ENCODE measurements at regions not wholly inside any gene's neighbourhood (a gene's known extent, or its start where the extent isn't known, plus 50 kb on each side); places are given as distances from the start of the nearest gene placed in this dataset.

- H3K9ac ChIP-seq (ENCODE audit: low read length), result no peak overlapping the region
- H3K27me3 ChIP-seq (ENCODE audit: control insufficient read depth, insufficient read depth, low read length), result no peaks in the 10 kb centered on the region
- no peaks in the 10 kb centered on the region for H3K4me1 ChIP-seq (ENCODE audit: control insufficient read depth, insufficient read depth, low read length)
- no peaks in the 10 kb centered on the region for H3K36me3 ChIP-seq (ENCODE audit: control insufficient read depth, insufficient read depth, low read length)
- no peak overlapping the region for H3K4me3 ChIP-seq (ENCODE audit: low read length)
- H3K9me3 ChIP-seq (ENCODE audit: control insufficient read depth, low read length), result no peaks in the 10 kb centered on the region
Measured at GRCh38 chr2:4246364-4247131, 543.2 kb downstream of the DCDC2C start.

GRCh38 chr2:4247791-4248190, 544.4 kb downstream of the DCDC2C start:
- Histone ChIP-seq H3K9ac (ENCODE audit: low read length) (no peak overlapping the region), H3K36me3 (ENCODE audit: control insufficient read depth, insufficient read depth, low read length) (no peaks in the 10 kb centered on the region), H3K4me1 (ENCODE audit: control insufficient read depth, insufficient read depth, low read length) (no peaks in the 10 kb centered on the region), H3K4me3 (ENCODE audit: low read length) (no peak overlapping the region), H3K27me3 (ENCODE audit: control insufficient read depth, insufficient read depth, low read length) (no peaks in the 10 kb centered on the region), H3K9me3 (ENCODE audit: control insufficient read depth, low read length) (no peaks in the 10 kb centered on the region)

- H3K27me3 ChIP-seq (ENCODE audit: control insufficient read depth, insufficient read depth, low read length), result no peaks in the 10 kb centered on the region
- H3K4me3 ChIP-seq (ENCODE audit: low read length), result no peak overlapping the region
- H3K36me3 ChIP-seq (ENCODE audit: control insufficient read depth, insufficient read depth, low read length), result no peaks in the 10 kb centered on the region
- no peaks in the 10 kb centered on the region for H3K4me1 ChIP-seq (ENCODE audit: control insufficient read depth, insufficient read depth, low read length)
- no peaks in the 10 kb centered on the region for H3K9me3 ChIP-seq (ENCODE audit: control insufficient read depth, low read length)
- no peak overlapping the region for H3K9ac ChIP-seq (ENCODE audit: low read length)
Measured at GRCh38 chr2:4255491-4255890, 552.1 kb downstream of the DCDC2C start.

- H3K36me3 ChIP-seq (ENCODE audit: control insufficient read depth, insufficient read depth, low read length), result no peaks in the 10 kb centered on the region
- no peak overlapping the region for H3K4me3 ChIP-seq (ENCODE audit: low read length)
- no peaks in the 10 kb centered on the region for H3K9me3 ChIP-seq (ENCODE audit: control insufficient read depth, low read length)
- no peaks in the 10 kb centered on the region for H3K27me3 ChIP-seq (ENCODE audit: control insufficient read depth, insufficient read depth, low read length)
- no peak overlapping the region for H3K9ac ChIP-seq (ENCODE audit: low read length)
- no peaks in the 10 kb centered on the region for H3K4me1 ChIP-seq (ENCODE audit: control insufficient read depth, insufficient read depth, low read length)
Measured at GRCh38 chr2:4256351-4256750, 553.0 kb downstream of the DCDC2C start.

- Histone ChIP-seq H3K9ac (ENCODE audit: low read length) (no peak overlapping the region), H3K4me3 (ENCODE audit: low read length) (no peak overlapping the region), H3K9me3 (ENCODE audit: control insufficient read depth, low read length) (no peaks in the 10 kb centered on the region), H3K27me3 (ENCODE audit: control insufficient read depth, insufficient read depth, low read length) (no peaks in the 10 kb centered on the region), H3K36me3 (ENCODE audit: control insufficient read depth, insufficient read depth, low read length) (no peaks in the 10 kb centered on the region), H3K4me1 (ENCODE audit: control insufficient read depth, insufficient read depth, low read length) (no peaks in the 10 kb centered on the region)
Measured at GRCh38 chr2:4258563-4258962, 555.2 kb downstream of the DCDC2C start.

GRCh38 chr2:4265936-4266335, 562.6 kb downstream of the DCDC2C start:
- Histone ChIP-seq H3K4me3 (ENCODE audit: low read length) (no peak overlapping the region), H3K9me3 (ENCODE audit: control insufficient read depth, low read length) (no peaks in the 10 kb centered on the region), H3K27me3 (ENCODE audit: control insufficient read depth, insufficient read depth, low read length) (no peaks in the 10 kb centered on the region), H3K36me3 (ENCODE audit: control insufficient read depth, insufficient read depth, low read length) (no peaks in the 10 kb centered on the region), H3K9ac (ENCODE audit: low read length) (no peak overlapping the region), H3K4me1 (ENCODE audit: control insufficient read depth, insufficient read depth, low read length) (no peaks in the 10 kb centered on the region)

- Histone ChIP-seq H3K27me3 (ENCODE audit: control insufficient read depth, insufficient read depth, low read length) (no peaks in the 10 kb centered on the region), H3K4me3 (ENCODE audit: low read length) (no peak overlapping the region), H3K36me3 (ENCODE audit: control insufficient read depth, insufficient read depth, low read length) (no peaks in the 10 kb centered on the region), H3K9ac (ENCODE audit: low read length) (no peak overlapping the region), H3K9me3 (ENCODE audit: control insufficient read depth, low read length) (no peaks in the 10 kb centered on the region), H3K4me1 (ENCODE audit: control insufficient read depth, insufficient read depth, low read length) (no peaks in the 10 kb centered on the region)
Measured at GRCh38 chr2:4269885-4270284, 566.5 kb downstream of the DCDC2C start.

GRCh38 chr2:4272261-4272858, 569.0 kb downstream of the DCDC2C start:
- H3K9me3 ChIP-seq (ENCODE audit: control insufficient read depth, low read length), result no peaks in the 10 kb centered on the region
- H3K4me1 ChIP-seq (ENCODE audit: control insufficient read depth, insufficient read depth, low read length), result no peaks in the 10 kb centered on the region
- H3K4me3 ChIP-seq (ENCODE audit: low read length), result no peak overlapping the region
- no peaks in the 10 kb centered on the region for H3K27me3 ChIP-seq (ENCODE audit: control insufficient read depth, insufficient read depth, low read length)
- H3K36me3 ChIP-seq (ENCODE audit: control insufficient read depth, insufficient read depth, low read length), result no peaks in the 10 kb centered on the region
- no peak overlapping the region for H3K9ac ChIP-seq (ENCODE audit: low read length)

- Histone ChIP-seq H3K4me1 (ENCODE audit: control insufficient read depth, insufficient read depth, low read length) (no peaks in the 10 kb centered on the region), H3K27me3 (ENCODE audit: control insufficient read depth, insufficient read depth, low read length) (no peaks in the 10 kb centered on the region), H3K36me3 (ENCODE audit: control insufficient read depth, insufficient read depth, low read length) (no peaks in the 10 kb centered on the region), H3K4me3 (ENCODE audit: low read length) (no peak overlapping the region), H3K9me3 (ENCODE audit: control insufficient read depth, low read length) (no peaks in the 10 kb centered on the region), H3K9ac (ENCODE audit: low read length) (no peak overlapping the region)
Measured at GRCh38 chr2:4278392-4278791, 575.0 kb downstream of the DCDC2C start.

GRCh38 chr2:4279431-4279830, 576.1 kb downstream of the DCDC2C start:
- Histone ChIP-seq H3K9ac (ENCODE audit: low read length) (no peak overlapping the region), H3K36me3 (ENCODE audit: control insufficient read depth, insufficient read depth, low read length) (no peaks in the 10 kb centered on the region), H3K9me3 (ENCODE audit: control insufficient read depth, low read length) (no peaks in the 10 kb centered on the region), H3K4me1 (ENCODE audit: control insufficient read depth, insufficient read depth, low read length) (no peaks in the 10 kb centered on the region), H3K27me3 (ENCODE audit: control insufficient read depth, insufficient read depth, low read length) (no peaks in the 10 kb centered on the region), H3K4me3 (ENCODE audit: low read length) (no peak overlapping the region)

GRCh38 chr2:4291430-4291829, 588.1 kb downstream of the DCDC2C start:
- Histone ChIP-seq H3K9me3 (ENCODE audit: control insufficient read depth, low read length) (no peaks in the 10 kb centered on the region), H3K27me3 (ENCODE audit: control insufficient read depth, insufficient read depth, low read length) (no peaks in the 10 kb centered on the region), H3K4me1 (ENCODE audit: control insufficient read depth, insufficient read depth, low read length) (no peaks in the 10 kb centered on the region), H3K4me3 (ENCODE audit: low read length) (no peak overlapping the region), H3K36me3 (ENCODE audit: control insufficient read depth, insufficient read depth, low read length) (no peaks in the 10 kb centered on the region), H3K9ac (ENCODE audit: low read length) (no peak overlapping the region)

GRCh38 chr2:4295680-4296079, 592.3 kb downstream of the DCDC2C start:
- Histone ChIP-seq H3K9me3 (ENCODE audit: control insufficient read depth, low read length) (no peaks in the 10 kb centered on the region), H3K9ac (ENCODE audit: low read length) (no peak overlapping the region), H3K36me3 (ENCODE audit: control insufficient read depth, insufficient read depth, low read length) (no peaks in the 10 kb centered on the region), H3K4me1 (ENCODE audit: control insufficient read depth, insufficient read depth, low read length) (no peaks in the 10 kb centered on the region), H3K27me3 (ENCODE audit: control insufficient read depth, insufficient read depth, low read length) (no peaks in the 10 kb centered on the region), H3K4me3 (ENCODE audit: low read length) (no peak overlapping the region)

All from mucosa of stomach (tissue), 1 donor.